Right lobe of liver (tissue), 4 donors: ENCODE measurements at regions not wholly inside any gene's neighbourhood (a gene's known extent, or its start where the extent isn't known, plus 50 kb on each side); places are given as distances from the start of the nearest gene placed in this dataset.

ENCODE experiments used
- POLR2A ChIP-seq: fragments of 450-650 bp; IDR thresholded peaks from one replicate; pipeline ENCODE4 v1.6.1; 2017; ENCODE audit warnings: antibody characterized with exemption, mild to moderate bottlenecking
- TF ChIP-seq, protein P1 (sequence below), 4 donors: fragments of 200-600 bp in 3 of 4; fragments of 450-650 bp in 1 of 4; IDR thresholded peaks; one replicate each; pipeline versions ENCODE4 v1.5.1 to v1.8.0; 2016 to 2022; ENCODE audit warnings: antibody characterized with exemption in 4 of 4, mild to moderate bottlenecking in 2 of 4
- donor health status: DM: no; HTN: no; CAD: no.
- donor health status: DM: no; HTN: no; CAD: no.
- donor health status: DM: no; HTN: yes; CAD: no.

DNA sequence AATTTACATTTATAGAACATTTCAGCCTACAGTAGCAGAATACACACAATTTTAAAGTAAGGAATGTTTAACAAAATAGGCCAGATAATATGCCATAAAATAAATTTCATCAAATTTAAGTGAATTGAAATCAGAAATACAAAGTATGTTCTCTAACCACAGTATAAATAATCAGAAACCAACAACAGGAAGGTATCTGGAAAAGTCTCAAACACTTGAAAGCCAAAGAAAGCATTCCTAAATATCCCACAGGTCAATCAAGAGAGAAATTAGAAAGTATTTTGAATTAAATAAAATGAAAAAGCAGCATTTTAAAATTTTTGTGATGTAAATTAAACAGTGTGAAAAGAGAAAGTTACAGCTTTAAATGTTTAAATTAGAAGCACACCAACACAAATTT lies 899.2 kb downstream of the PDHA2 start:
- TF ChIP-seq, protein P1, sequence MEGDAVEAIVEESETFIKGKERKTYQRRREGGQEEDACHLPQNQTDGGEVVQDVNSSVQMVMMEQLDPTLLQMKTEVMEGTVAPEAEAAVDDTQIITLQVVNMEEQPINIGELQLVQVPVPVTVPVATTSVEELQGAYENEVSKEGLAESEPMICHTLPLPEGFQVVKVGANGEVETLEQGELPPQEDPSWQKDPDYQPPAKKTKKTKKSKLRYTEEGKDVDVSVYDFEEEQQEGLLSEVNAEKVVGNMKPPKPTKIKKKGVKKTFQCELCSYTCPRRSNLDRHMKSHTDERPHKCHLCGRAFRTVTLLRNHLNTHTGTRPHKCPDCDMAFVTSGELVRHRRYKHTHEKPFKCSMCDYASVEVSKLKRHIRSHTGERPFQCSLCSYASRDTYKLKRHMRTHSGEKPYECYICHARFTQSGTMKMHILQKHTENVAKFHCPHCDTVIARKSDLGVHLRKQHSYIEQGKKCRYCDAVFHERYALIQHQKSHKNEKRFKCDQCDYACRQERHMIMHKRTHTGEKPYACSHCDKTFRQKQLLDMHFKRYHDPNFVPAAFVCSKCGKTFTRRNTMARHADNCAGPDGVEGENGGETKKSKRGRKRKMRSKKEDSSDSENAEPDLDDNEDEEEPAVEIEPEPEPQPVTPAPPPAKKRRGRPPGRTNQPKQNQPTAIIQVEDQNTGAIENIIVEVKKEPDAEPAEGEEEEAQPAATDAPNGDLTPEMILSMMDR (IDR thresholded peaks at IDR 0.05) = no peak
- no peak for TF ChIP-seq POLR2A
